HL-60 (cell line): ENCODE measurements at regions not wholly inside any gene's neighbourhood (a gene's known extent, or its start where the extent isn't known, plus 50 kb on each side); places are given as distances from the start of the nearest gene placed in this dataset.

Source experiments
- DNase-seq, 2 experiments: peaks; one replicate each; pipeline ENCODE4 v3.0.0-alpha.2; 2010 to 2020; ENCODE audit warnings: low read depth in 1 of 2, low spot score in 1 of 2
- H3K27ac ChIP-seq: fragments of 250-450 bp; sonication (Bioruptor Pico); replicated peaks from 2 replicates; pipeline ENCODE4 v1.5.1; 2020; ENCODE audit warnings: mild to moderate bottlenecking, moderate library complexity
- H3K27me3 ChIP-seq: fragments of 250-450 bp; sonication (Bioruptor Pico); 2 replicates; pipeline ENCODE4 v1.5.1; 2021; ENCODE audit warnings: mild to moderate bottlenecking, moderate library complexity; ENCODE audit not compliant: insufficient read depth, poor library complexity, severe bottlenecking
- H3K4me3 ChIP-seq: replicated peaks from 2 replicates; pipeline ENCODE4 v1.5.1; 2011; ENCODE audit warnings: mild to moderate bottlenecking, control low read depth, low read length; ENCODE audit not compliant: insufficient read depth
- GABPA ChIP-seq: IDR thresholded peaks from 2 replicates; pipeline ENCODE4 v1.6.1; 2012; ENCODE audit warnings: low read depth
- POLR2AphosphoS5 ChIP-seq: IDR thresholded peaks from 2 replicates; pipeline ENCODE4 v1.6.1; 2012; ENCODE audit warnings: low read depth
- SPI1 ChIP-seq: IDR thresholded peaks from 2 replicates; pipeline ENCODE4 v1.6.1; 2012; ENCODE audit warnings: low read depth, mild to moderate bottlenecking, borderline replicate concordance
- TF ChIP-seq, protein P1 (sequence below): IDR thresholded peaks from one replicate; pipeline ENCODE4 v1.5.1; 2011; ENCODE audit warnings: low read length, control low read depth, inconsistent platforms; ENCODE audit not compliant: insufficient read depth
- TF ChIP-seq, protein P2 (sequence below): IDR thresholded peaks from 2 replicates; pipeline ENCODE4 v1.6.1; 2012; ENCODE audit warnings: low read depth; ENCODE audit not compliant: insufficient replicate concordance

DNA sequence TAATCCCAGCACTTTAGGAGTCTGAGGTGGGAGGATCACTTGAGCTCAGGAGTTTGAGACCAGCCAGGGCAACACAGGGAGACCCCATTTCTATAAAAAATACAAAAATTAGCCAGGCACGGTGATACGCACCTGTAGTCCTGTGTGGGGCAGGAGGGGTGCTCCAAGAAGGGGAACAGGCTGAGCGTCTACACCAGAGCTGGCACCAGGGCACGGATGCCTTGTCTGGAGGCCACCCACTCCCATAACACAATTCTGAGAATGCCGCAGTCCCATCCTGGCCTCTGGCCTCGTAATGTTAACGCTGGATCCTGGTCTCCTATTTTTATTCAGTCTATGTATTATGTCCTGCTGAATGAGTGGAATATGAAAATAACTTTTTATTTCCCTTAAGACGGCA is 161.3 kb downstream of the WSCD1 start:
- H3K27me3 ChIP-seq, result no peaks in the 10 kb centered on the region

GRCh38 chr17:6218333-6218732 is 148.2 kb downstream of the WSCD1 start:
- Histone ChIP-seq H3K27me3 (no peaks in the 10 kb centered on the region), H3K27ac (no peak overlapping the region), H3K4me3 (no peak overlapping the region)
- DNase-seq, result no peak
- TF ChIP-seq, protein P1, sequence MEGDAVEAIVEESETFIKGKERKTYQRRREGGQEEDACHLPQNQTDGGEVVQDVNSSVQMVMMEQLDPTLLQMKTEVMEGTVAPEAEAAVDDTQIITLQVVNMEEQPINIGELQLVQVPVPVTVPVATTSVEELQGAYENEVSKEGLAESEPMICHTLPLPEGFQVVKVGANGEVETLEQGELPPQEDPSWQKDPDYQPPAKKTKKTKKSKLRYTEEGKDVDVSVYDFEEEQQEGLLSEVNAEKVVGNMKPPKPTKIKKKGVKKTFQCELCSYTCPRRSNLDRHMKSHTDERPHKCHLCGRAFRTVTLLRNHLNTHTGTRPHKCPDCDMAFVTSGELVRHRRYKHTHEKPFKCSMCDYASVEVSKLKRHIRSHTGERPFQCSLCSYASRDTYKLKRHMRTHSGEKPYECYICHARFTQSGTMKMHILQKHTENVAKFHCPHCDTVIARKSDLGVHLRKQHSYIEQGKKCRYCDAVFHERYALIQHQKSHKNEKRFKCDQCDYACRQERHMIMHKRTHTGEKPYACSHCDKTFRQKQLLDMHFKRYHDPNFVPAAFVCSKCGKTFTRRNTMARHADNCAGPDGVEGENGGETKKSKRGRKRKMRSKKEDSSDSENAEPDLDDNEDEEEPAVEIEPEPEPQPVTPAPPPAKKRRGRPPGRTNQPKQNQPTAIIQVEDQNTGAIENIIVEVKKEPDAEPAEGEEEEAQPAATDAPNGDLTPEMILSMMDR, result no peak
- TF ChIP-seq POLR2AphosphoS5 (no peak), SPI1 (no peak), GABPA (no peak)
- TF ChIP-seq, protein P2, sequence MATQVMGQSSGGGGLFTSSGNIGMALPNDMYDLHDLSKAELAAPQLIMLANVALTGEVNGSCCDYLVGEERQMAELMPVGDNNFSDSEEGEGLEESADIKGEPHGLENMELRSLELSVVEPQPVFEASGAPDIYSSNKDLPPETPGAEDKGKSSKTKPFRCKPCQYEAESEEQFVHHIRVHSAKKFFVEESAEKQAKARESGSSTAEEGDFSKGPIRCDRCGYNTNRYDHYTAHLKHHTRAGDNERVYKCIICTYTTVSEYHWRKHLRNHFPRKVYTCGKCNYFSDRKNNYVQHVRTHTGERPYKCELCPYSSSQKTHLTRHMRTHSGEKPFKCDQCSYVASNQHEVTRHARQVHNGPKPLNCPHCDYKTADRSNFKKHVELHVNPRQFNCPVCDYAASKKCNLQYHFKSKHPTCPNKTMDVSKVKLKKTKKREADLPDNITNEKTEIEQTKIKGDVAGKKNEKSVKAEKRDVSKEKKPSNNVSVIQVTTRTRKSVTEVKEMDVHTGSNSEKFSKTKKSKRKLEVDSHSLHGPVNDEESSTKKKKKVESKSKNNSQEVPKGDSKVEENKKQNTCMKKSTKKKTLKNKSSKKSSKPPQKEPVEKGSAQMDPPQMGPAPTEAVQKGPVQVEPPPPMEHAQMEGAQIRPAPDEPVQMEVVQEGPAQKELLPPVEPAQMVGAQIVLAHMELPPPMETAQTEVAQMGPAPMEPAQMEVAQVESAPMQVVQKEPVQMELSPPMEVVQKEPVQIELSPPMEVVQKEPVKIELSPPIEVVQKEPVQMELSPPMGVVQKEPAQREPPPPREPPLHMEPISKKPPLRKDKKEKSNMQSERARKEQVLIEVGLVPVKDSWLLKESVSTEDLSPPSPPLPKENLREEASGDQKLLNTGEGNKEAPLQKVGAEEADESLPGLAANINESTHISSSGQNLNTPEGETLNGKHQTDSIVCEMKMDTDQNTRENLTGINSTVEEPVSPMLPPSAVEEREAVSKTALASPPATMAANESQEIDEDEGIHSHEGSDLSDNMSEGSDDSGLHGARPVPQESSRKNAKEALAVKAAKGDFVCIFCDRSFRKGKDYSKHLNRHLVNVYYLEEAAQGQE, result no peak

More for the DNA sequence above, 161.3 kb downstream of the WSCD1 start:
- Histone ChIP-seq H3K4me3 (no peak overlapping the region), H3K27ac (no peak overlapping the region)
- DNase-seq, result no peak
- TF ChIP-seq GABPA (no peak), SPI1 (no peak), POLR2AphosphoS5 (no peak)
- TF ChIP-seq, protein P1, result no peak
- TF ChIP-seq, protein P2, result no peak

DNA sequence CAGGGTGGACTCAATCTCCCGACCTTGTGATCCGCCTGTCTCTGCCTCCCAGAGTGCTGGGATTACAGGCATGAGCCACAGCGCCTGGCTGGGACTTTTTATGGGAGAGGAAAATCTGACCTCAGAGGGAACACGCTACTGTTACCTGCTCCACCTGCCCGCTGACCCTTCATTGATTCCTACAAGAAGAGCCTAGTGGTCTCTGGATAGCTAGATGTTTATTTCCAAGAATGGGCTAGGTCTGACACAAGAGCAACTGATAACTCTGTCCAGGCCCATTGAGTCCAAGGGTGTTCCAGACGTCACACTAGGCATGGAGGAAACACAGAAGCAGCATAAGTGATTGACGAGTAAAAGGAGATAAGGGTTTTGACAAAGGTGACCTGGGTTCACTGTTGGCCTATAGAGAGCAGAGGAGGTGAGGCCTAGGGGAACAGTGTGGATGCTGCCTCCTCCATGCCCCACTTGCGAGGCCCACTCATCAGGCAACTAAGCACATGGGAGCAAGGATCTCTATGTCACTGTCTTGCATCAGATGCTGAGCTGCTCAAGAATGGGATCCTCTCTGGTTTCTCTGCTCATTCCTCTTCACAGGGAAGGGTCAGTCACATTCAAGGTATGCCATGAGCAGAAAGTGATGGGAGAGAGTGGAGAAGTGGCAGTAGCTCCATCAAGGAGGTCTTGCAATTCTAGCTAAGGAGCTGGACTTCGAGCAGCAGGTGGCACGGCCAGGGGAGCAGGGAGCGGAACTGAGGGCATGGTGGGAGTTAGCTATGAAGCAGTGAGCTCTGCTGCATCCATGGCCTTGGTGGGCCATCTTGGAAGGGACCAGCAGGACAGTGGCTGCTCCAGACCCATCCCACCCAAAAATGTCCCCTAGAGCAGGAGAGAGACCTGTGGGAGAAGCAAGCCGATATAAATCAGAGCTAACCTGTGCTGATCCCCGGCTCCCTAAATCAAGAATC is 145.2 kb downstream of the WSCD1 start:
- Histone ChIP-seq H3K27ac (no peak overlapping the region), H3K4me3 (no peak overlapping the region), H3K27me3 (no peaks in the 10 kb centered on the region)
- TF ChIP-seq POLR2AphosphoS5 (no peak), GABPA (no peak), SPI1 (no peak)
- TF ChIP-seq, protein P1, result no peak
- TF ChIP-seq, protein P2, result no peak
- DNase-seq, result no peak
